GM13976 (cell line): ENCODE measurements at regions not wholly inside any gene's neighbourhood (a gene's known extent, or its start where the extent isn't known, plus 50 kb on each side); places are given as distances from the start of the nearest gene placed in this dataset.

Source experiments
- DNase-seq: peaks from one replicate; pipeline ENCODE4 v3.0.0; 2012; ENCODE audit warnings: low spot score
- CTCF ChIP-seq: IDR thresholded peaks from 2 replicates; pipeline ENCODE4 v1.5.1; 2012; ENCODE audit warnings: borderline replicate concordance, mild to moderate bottlenecking; ENCODE audit not compliant: insufficient read depth; ENCODE audit errors: extremely low read depth, missing control alignments, control extremely low read depth
- in situ Hi-C: fragments of 300-500 bp; cut with MboI; formaldehyde crosslinking; loops from one replicate; pipeline ENCODE4 v1.12.0; 2022; ENCODE audit warnings: low sequenced_read_pairs, mixed read lengths, inconsistent platforms; ENCODE audit not compliant: unreplicated experiment

- DNase-seq: no peak
- in situ Hi-C loops: loop anchor here (10.0 kb wide), 2 partner anchors 70 to 240 kb away; no protein-coding TSS in a partner anchor
- peak; percentile 58 for TF ChIP-seq CTCF
Measured at GRCh38 chr6:137944793-137945498, 77.9 kb downstream of the TNFAIP3 start.

- DNase-seq: no peak
- in situ Hi-C loops: loop anchor here (10.0 kb wide), 2 partner anchors 75 to 245 kb away; no protein-coding TSS in a partner anchor
- no peak for TF ChIP-seq CTCF
Measured at GRCh38 chr6:137949686-137950390, 82.8 kb downstream of the TNFAIP3 start.

DNA sequence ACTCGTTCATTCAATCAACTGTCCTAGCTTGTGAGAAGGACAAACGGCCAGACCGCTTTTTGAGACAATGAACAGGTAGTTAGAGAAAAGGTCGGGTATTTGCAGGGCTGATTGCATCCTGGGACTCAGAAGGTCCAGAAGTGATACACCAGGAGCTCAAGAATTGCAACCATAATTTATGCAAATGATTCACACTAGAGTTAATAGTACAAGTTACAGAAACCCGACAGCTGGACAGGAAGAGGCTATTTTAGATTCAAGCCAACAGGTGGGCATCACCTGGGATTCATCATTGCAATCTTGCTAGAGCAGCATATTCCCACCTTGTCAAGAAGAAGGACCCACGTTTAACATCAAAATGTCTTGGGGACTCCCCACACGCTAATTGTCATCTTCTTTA is 83.5 kb downstream of the TNFAIP3 start:
- DNase-seq: no peak
- in situ Hi-C loops: no loop called here
- TF ChIP-seq CTCF: no peak

DNA sequence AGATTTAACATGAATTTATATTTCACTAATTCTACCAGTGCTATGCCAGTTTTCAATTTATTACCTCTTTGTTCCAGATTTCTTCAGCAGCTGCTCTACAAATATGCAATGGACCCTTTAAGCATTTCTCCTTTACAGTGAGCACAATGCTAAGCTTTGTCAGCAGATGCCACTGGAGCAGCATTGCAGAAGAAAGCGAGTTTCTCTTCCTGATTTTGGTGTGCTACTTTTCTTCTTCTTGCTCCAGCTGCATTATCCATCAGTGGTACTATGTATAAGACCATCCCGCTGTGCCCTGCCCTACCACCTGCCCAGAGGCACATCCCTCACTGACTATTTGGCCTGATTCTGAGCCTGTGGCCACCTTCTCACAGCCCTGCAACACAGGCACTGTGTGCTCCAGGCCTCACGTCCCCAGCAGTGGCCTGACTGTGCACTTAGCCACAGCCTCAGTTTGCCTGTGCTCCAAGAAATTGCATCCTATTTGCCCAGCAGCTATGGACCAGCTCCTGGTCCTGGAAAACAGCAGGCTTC is 84.1 kb downstream of the TNFAIP3 start:
- no peak for DNase-seq
- peak; percentile 56 for TF ChIP-seq CTCF
- in situ Hi-C loops: no loop called here

GRCh38 chr6:137952247-137952646 is 85.2 kb downstream of the TNFAIP3 start:
- in situ Hi-C loops: no loop called here
- no peak for DNase-seq

DNA sequence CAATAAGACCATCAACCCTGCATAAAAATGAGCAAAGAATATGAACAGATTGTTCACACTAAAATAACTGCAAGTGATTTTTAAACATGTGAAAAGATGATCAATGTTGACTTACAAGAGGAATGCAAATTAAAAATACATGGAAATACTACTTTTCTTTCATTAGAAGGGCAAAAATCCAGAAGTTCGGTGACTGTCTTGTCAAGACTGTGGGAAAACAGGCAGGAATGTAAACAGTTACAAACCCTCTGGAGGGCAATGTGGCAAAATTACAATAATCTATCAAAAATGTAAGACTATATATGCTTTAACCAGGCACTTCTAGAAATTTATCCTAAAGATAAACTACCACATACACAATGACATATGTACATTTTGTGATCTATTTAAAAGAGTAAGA is 86.7 kb downstream of the TNFAIP3 start:
- TF ChIP-seq CTCF: no peak
- in situ Hi-C loops: no loop called here
- no peak for DNase-seq

More at GRCh38 chr6:137952247-137952646, 85.2 kb downstream of the TNFAIP3 start:
- TF ChIP-seq CTCF: no peak
